GM18868 (cell line): ENCODE measurements at regions not wholly inside any gene's neighbourhood (a gene's known extent, or its start where the extent isn't known, plus 50 kb on each side); places are given as distances from the start of the nearest gene placed in this dataset.

ENCODE experiments used
- ATAC-seq: cut with Tn5 transposase; IDR thresholded peaks from one replicate; pipeline ENCODE4 v1.9.1; 2021; ENCODE audit warnings: mild to moderate bottlenecking, moderate library complexity; ENCODE audit not compliant: unreplicated experiment

DNA sequence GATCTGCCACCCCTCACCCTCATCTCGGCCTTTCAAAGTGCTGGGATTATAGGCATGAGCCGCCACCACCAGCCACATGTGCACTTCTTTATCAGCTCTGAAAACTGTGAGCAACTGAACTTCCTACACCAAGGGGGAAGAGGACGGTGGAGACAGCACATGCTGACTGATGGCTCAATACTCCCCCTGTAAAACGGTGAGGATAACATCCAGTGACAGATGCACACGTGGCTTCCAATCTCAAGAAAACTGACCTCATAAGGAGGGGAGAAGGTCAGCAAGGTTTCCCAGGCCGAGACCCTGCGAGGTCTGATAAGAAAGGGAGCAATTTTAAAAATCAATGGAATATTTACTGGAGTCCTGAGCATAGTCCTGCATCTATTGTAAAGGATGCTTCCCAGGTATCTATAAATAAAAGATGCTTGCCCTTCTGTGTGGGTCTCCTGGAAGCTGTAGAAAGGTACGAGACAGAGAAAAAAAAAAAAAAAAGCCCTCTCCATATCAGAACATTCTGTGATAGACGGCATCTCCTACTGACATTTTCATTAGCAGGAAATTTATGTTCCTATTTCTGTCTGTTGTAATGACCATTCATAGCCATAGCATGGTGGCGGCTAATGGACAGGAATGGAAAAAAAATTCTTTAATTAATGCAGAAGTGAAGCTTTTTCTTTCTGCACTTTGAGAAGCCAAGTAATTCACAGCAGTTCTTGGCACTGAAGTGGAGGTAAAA is 385.1 kb downstream of the ZNF536 start:
- ATAC-seq = no peak

DNA sequence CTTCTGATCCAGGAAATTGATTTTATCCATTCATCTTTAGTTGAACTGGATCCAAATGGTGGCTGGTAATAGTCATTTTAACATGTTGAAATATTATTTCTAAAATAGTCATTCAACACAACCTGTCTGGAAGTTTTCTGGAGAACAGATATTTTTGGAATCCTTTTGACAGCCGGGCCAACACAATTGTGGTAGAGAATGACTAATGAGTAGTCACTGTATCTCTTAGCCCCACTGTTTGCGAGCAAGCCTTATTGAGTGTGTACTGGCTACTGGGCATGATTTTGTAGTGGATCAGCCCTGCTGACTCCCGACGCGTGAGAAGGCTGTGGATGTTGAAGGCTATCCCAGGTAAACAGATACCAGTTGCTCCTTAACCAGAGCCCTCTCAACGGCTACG is 383.4 kb downstream of the ZNF536 start:
- ATAC-seq = no peak

DNA sequence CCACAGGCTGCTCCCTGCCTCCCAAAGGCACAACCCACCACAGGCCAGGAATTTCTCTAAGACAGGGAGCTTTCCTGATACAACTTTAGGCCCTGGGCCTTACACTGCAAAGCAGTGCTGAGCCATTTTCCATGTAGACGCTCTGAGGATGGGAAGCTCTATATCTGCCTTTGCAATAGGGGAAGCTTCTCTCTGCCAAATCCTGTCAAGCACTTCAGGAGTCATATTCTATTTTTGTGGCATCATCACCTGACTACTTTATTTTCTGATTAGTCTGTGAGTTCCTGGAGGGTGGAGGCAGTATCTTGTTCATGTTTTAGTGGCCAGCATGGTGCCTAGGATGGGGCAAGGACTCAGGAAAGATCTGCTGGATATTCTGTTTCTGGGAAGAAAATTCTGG is 382.0 kb downstream of the ZNF536 start:
- ATAC-seq = no peak

DNA sequence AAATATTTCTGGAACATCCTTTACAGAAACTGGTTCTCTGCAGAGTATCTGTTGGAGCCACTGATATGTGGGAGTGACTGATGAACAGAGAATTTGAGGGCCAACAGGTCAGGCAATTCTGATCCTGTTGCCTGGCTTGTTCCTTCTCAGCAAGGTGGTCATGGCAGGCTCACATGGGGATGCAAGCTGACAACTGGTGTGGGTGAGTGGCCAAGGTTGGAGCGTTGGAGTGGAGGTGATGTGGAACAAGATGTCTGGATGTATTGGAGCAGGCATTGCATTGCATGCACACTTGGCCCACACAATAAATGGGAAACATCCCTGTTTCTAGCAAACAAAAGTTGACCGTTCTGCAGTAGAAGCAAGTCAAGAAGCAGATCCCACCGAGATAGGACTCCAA is 380.7 kb downstream of the ZNF536 start:
- ATAC-seq = no peak

DNA sequence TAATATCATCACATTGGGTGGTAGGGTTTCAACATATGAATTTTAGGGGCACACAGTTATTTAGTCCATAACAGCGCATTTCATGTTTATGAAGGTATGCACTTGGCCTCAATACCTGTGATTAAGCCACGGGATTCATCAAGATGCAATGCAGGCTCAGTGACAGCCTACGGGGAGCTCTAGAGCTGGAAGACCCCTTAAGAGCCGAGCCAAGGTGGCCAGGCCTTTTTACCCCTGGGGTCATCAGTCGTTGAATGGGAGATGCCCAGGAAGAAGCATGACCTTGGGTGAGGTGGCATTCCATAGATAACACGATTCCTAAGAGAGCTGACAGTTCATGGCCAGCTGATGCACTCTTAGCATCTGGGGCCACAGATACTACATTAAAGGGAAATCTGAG is 380.0 kb downstream of the ZNF536 start:
- no peak for ATAC-seq

DNA sequence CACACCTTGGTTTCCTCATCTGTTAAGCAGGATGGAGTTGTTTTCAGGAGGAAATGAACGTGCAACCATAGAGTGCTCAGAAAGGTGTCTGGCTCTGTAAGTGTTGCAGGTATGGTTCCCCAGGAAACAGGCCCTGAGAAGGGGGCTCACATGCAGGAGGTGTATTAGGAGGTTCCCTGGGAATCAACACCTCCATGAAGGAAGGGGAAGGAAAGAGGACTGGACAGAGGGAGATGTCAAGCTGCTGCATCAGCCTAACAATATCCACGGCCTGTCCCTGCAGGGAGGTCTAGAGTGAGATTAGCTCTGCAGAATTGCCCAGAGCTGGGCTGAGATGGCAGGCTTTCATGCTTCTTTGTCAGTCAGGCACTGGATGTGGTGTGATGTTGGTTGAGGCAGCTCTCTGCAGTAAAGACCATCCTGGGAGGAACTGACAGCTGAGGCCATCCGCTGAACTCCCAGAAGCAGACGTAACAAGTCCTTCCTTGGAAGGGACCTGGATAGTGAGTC is 373.3 kb downstream of the ZNF536 start:
- no peak for ATAC-seq

DNA sequence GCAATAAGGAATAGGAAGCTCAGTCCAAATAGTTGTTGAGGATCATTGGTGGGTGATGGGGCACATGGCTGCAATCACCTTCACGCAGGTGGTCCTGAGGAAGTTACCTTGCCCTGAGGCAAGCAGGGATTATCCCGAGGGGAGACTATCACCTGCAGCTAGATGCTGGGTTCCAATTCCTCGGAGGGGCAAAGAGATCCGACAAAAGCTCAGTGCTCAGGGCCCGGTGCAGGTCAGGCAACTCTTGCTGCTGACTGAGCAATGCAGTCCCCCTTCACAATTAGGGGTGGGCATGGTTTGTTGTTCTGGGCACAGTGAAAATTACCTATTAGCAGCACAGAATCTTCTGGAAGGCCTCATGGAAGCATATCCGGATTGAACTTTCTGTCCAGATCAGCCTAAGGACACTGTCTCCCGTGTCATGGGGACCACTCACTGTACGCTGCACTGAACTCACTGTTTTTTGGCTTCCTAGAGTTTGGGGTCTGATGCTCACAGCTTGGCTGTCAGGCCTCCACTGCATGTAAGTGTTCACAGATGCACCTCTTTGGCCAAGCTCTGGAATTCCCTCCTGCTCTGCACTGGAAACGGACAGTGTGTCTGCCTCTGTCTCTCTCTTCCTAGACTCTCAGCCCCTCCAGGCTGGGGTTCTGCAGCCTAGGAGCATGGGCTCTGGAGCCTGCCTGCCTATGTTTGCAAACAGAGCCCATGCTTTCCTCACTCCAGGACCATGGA is 372.7 kb downstream of the ZNF536 start:
- ATAC-seq = no peak

DNA sequence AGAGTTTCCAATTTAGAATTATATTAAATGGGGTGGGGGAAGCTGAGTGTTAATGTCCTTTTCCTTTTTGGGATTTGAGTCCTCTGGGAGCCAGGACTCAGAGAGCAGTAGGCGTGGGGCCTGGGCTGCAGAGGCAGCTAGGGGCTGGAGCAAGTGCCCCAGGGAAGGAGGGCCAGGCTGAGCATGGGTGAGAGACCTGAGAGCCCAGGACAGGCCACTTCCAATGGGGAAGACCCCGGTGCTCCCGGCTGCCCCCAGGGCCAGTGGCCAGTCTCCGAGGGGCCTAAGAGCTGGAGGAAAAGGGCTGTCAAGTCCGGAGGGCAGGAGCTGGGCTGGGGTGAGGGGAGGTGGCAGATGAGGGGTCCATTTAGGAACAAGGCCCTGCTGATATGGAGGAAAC is 371.5 kb downstream of the ZNF536 start:
- ATAC-seq = no peak

DNA sequence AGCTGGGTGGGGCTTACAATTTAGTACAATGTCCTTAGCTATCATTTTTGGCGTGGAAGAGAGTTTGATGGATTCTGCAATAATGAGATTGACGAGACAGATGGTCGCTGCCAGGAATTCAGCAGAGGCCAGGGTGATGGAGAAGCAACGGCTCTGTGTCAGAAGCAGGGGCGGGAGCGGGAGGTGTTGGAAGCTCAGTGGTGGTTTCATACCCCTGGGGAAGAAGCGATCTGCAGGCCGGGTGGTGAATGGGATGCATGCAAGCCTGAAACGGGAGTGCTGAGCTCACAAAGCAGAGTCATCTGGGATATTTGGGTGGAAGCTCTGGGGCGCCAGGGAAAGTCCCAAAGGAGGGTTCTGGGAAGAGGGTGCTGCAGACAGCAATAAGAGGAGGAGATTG is 370.8 kb downstream of the ZNF536 start:
- no peak for ATAC-seq

DNA sequence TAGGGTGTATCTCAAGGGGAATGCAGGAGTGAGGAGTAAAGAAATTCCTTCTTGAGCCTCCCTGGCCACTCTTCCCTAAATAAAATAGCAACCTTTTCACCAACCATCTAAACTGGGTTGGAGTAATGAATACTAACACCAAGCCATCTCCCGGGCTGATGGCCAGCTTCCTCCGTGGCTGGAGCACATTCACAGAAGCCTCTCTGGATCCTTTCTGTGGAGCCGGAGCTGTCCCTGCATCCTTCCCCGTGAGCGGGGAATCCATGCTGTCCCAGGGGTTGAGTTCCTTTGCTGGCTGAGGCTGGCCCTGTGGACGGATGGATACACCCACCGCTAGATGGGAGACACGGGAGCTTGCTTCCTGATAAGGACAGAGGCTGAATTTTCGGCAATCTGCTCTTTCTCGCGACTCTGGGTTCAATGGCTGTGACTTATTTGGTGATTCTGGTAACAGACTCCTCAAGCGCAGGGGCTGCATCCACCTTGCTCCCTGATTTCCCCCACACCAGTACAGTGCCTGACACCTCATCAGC is 370.3 kb downstream of the ZNF536 start:
- ATAC-seq = no peak

DNA sequence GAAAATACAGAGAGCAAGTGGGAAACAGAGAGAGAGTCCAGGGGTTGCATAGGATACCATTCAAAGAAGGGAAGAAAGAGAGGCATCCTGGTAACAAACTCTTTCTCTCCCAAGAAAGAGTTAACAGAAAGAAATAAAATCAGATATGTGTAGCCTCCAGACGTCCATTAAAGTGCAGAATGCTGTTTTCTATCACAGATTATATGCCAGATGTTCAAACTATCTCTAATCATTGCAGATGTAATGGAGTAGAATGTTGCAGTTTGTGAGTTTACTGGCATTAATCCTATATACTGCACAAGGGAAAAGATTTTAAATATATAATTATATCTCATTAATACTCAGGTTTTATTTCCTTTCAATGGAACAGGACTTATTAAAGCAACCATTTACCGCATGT is 369.4 kb downstream of the ZNF536 start:
- ATAC-seq = no peak

DNA sequence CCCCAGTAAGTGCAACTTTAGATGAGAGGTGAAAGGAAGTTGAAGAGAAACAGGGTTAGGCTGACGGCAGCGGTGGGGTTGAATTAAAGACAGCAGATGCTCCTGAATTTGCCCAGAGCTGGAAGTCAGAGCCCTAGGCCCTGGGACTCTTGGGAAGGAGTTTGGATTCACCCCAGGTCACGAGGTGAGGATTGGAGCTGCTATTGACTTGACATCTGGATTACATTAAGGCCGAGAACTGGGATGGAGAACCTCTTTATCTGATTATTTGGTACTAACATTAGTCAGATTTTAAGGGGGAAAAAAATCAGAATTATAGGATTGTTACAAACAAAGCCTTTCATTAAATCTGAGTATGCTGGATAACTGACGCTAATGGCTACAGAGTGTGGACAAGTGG is 367.2 kb downstream of the ZNF536 start:
- no peak for ATAC-seq

DNA sequence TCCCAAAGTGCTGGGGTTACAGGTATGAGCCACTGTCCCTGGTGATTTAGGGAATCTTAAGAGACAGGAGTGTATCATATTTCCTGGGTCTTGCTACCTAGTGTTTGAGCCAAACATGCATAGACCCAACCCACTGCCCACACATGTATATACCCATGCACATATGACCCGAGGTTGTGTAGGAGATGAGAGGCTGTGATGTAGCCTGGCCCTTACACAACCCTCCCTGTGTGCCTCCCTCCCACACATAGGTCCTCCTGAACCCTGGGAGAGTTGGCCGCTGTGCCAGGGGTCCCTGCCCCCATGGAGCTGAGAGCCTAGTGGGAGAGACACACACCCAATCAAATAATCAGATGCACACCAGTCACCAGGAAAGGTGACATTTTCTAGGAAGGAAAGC is 365.9 kb downstream of the ZNF536 start:
- no peak for ATAC-seq

DNA sequence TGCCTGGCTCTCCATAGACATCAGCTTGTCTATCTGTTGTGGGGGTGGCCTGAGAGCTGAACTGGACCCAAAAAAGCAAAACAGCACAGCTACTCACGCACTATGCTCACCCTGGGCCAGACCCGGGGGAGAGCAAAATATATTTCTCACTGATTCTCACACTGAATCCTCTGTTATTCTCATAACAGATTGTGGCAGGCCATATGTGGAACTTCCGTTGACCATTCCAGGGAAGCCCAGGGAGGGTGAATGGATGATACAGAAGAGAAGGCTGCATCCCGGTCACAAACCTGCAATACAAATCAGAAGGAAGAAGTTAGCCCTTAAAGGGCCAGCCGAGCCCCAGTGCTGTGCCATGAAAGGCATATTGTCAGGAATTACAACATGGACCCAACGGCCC is 362.5 kb downstream of the ZNF536 start:
- no peak for ATAC-seq

DNA sequence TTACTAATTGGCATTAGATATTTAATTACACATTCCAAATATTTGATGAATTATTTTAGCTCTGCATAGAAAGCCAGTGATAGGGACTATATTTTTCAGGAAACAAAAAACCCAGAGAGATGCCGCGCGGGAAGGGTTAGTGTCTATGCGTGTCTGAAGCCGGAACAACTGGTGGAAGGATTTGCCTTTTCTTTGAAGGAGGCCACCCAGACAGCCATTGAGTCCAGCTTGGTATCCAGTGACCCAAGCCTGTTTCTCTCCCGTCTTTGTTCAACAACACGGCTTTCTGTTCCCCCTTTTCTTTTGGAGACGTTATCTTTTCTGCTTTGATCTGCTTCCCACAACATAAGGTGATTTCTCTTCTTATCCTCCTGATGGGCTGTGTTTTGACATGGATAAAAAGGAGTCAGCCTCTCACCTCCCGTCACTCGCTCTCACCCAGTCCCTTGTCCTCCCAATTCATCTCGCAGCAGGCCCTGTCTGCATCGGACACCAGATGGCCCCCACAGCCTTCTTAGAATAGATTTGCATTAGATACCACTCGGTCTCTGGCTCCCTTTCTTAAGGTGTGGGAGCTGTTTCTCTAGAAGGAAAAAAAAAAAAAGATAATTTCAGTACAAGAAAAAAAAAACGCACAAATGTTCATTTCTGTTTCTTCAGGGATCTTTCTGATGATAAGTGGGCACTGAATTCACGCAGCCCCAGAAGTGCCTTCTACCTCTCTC is 361.8 kb downstream of the ZNF536 start:
- ATAC-seq = no peak

DNA sequence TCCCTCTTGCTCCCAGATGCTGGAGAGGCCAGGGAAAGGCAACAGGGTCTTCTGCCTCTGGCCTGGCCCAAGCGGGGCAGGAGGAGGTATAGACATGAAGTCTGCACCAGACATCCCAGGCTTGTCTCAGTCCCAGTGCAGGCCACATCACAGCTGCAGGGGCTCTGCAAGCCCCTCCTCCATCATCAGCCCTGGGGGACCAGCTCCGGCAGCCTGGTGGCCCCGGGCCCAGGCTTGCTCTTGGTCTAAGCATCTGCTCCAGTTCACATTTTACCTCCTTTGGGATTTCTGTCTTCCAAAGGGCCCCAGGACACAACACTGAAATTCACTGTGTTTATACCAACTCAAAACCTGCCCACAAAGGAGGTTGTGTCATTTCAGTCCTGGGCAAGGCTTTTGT is 359.4 kb downstream of the ZNF536 start:
- no peak for ATAC-seq

DNA sequence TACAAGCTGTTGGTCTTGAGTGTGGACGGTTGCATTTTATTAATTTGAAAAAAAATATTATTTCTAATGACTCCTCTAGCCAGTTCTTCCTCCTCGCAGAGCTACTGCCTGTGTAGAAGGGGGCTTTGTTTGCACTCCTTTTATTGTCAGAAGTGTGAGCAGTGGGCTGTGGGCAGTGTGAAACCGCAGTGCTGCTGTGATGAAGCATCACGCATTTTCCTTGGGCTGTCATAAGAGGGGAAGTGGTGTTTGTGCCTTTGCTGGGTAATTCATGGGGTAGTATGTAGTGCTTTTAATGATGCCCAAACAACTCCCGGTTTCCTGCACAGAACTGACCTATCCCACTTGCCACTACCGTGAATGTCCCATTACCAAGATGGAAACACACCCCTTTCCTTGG is 357.3 kb downstream of the ZNF536 start:
- ATAC-seq = no peak

DNA sequence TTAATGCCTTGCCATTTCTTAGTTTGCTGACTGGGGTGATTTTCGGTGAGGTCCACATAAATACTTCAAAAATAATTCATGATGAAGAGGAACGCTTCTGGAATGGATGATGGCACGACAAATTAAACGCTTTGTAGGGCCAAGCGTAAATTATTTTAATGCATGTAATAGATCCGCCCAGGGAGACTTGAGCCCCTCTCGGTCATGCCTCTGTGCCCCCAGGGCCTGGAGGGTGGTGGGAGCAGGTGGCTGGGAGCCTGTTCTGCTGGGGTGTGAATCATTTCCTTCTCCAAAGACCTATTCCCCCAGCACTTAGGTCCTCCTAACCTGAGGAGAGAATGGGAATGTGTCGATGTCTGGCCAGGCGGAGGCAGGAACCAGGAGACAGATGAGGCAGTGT is 350.6 kb downstream of the ZNF536 start:
- no peak for ATAC-seq

DNA sequence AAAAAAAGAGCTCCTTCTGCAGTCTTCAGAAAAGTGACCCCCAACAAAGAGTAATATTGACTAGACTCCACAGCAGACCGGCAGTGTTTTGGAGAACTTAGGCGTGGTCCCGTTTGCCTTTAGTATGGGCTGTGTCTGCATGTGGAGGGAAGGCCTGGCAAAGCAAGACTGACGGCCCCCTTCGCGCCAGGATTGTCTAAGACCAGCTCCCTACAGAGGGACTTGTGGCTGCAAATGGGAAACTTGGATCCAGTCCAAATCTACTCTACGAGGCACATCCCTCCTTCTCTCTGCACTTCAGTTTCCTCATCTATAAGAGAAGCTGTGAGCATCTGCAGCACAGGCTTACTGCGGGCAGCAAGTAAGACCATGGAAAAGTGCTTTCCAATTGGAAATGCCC is 350.0 kb downstream of the ZNF536 start:
- ATAC-seq = no peak

DNA sequence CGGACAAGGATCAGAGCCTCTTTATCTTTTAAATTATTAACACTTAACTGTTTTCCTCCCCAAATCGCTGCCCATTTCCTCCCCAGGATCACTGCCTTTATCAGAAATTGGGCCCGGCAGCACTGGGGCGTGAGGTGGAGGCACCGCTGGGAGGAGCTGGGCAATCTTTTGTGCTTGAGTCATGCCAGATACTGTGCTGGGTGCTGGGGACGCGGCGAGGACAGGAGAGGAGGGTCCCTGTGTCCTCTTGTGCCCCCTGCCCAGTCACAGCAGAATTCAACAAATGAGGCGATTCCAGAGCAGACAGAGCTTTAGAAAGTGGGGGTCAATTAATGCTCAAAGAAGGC is 347.8 kb downstream of the ZNF536 start:
- no peak for ATAC-seq

DNA sequence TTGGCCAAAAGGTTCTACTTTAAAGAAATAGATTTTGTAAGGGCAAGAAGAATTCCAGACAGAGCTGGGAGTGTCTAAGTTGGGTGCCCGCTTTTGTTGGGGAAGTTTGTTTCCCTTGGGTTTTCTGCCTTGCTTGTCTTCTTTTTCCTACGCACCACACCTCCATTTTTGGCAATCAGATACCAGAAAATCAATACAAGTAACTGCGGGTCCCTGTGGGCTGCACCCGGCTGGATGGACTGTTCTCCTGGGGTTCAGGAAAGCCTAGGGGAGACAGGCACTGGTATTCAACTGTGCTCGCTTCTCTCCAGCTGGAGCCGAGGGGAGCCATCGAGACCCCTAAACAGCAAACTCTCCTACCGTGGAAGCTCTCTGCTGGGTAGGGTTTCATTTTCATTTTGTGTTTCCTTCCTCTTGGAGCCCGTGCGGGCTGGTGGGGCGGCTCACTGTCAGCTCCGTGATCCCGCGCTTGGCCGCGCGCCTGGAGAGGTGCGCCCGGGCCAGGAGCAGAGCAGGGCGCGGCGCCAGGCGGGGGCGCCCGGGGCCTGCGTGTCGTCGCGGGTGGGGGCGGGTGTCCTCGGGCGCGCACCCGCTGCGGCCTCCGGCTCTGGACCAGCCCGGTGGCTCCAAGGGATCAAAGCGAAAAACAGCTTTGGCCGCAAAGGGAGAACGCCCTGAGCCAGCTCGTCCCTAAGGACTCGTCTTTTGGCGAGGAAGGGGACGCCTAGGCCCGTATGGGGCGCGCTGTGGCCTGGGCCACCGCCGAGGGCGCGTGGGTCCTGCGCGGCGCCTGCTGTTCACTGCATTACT is 347.2 kb downstream of the ZNF536 start:
- ATAC-seq = no peak
